GM23248 (cell line): ENCODE measurements at regions not wholly inside any gene's neighbourhood (a gene's known extent, or its start where the extent isn't known, plus 50 kb on each side); places are given as distances from the start of the nearest gene placed in this dataset.

ENCODE experiments used
- EZH2 ChIP-seq: fragments of 200-600 bp; sonication (generic); IDR thresholded peaks from 2 replicates; pipeline ENCODE4 v1.6.1; 2018; ENCODE audit warnings: antibody characterized with exemption, mild to moderate bottlenecking; ENCODE audit not compliant: insufficient read depth, poor library complexity, severe bottlenecking
- EZH2phosphoT487 ChIP-seq: fragments of 200-600 bp; sonication (generic); IDR thresholded peaks from 2 replicates; pipeline ENCODE4 v1.6.1; 2018; ENCODE audit warnings: antibody characterized with exemption, moderate library complexity, mild to moderate bottlenecking, low read depth; ENCODE audit not compliant: insufficient read depth

DNA sequence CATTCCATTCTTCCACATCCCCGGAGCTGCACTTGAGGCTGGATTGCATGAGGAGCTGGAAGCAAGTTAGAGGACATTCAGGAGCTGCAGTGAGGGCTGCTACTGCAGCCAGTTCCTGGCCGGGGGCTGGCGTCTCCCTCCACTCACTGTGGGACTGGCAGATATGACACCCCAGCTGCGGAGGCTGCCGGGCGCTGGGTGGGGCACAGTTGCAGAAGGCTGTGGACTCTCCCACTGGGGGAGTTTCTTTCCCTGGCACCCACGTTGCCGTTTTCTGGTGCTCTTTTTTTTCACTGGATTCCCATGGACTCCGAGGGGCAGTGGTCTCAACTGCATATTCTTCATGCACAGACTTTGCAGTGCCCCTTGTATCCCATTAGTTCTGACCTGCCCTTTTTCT lies 351.1 kb upstream of the AJAP1 start:
- TF ChIP-seq EZH2 (no peak), EZH2phosphoT487 (no peak)
